WTC11 (cell line): ENCODE measurements at regions not wholly inside any gene's neighbourhood (a gene's known extent, or its start where the extent isn't known, plus 50 kb on each side); places are given as distances from the start of the nearest gene placed in this dataset.

ENCODE experiments used
- ATAC-seq: fragments of 200-7000 bp; cut with Tn5 transposase; 2 replicates; pipeline ENCODE4 v1.10.0; 2021; ENCODE audit warnings: mild to moderate bottlenecking, moderate library complexity
- CTCF ChIA-PET: fragments of 300-600 bp; sonication (Branson Sonifier 250); formaldehyde crosslinking; loops from one replicate; lab custom pipeline; 2021; ENCODE audit warnings: antibody characterized with exemption; lab: Charles Lee
- POLR2A ChIA-PET: fragments of 350-600 bp; sonication (Branson Sonifier 250); formaldehyde crosslinking; loops from one replicate; lab custom pipeline; 2021; ENCODE audit warnings: antibody characterized with exemption; lab: Charles Lee
- DNase-seq: peaks from one replicate; pipeline ENCODE4 v3.0.0; 2021; ENCODE audit warnings: low spot score
- H3K27ac Mint-ChIP-seq: 2 replicates; pipeline ENCODE4 v1.8.0; 2021; ENCODE audit warnings: mixed read lengths
- H3K27me3 Mint-ChIP-seq: 2 replicates; pipeline ENCODE4 v1.8.0; 2021; ENCODE audit warnings: low read depth, mild to moderate bottlenecking, moderate library complexity, mixed read lengths
- H3K36me3 Mint-ChIP-seq: 2 replicates; pipeline ENCODE4 v1.8.0; 2021; ENCODE audit warnings: mixed read lengths
- H3K4me1 Mint-ChIP-seq: 2 replicates; pipeline ENCODE4 v1.8.0; 2022; ENCODE audit warnings: mixed read lengths
- H3K4me3 Mint-ChIP-seq: 2 replicates; pipeline ENCODE4 v1.8.0; 2021; ENCODE audit warnings: mild to moderate bottlenecking, moderate library complexity, mixed read lengths
- H3K9me3 Mint-ChIP-seq: 2 replicates; pipeline ENCODE4 v1.8.0; 2021; ENCODE audit warnings: mixed read lengths
- ATF3 ChIP-seq: sonication (generic); formaldehyde crosslinking; conservative IDR thresholded peaks from 2 replicates; pipeline ENCODE4 v1.8.1; 2022; ENCODE audit warnings: mild to moderate bottlenecking, missing genetic modification reagents
- CREM ChIP-seq: sonication (generic); formaldehyde crosslinking; IDR thresholded peaks from 2 replicates; pipeline ENCODE4 v1.8.1; 2022; ENCODE audit warnings: mild to moderate bottlenecking, missing genetic modification reagents, moderate library complexity
- CTCF ChIP-seq: fragments of 200-600 bp; IDR thresholded peaks from 2 replicates; pipeline ENCODE4 v1.8.0; 2022; ENCODE audit warnings: antibody characterized with exemption
- E2F4 ChIP-seq: sonication (generic); formaldehyde crosslinking; IDR thresholded peaks from 2 replicates; pipeline ENCODE4 v1.8.1; 2022; ENCODE audit warnings: low read depth, mild to moderate bottlenecking, moderate library complexity, missing genetic modification reagents, borderline replicate concordance
- ETV6 ChIP-seq: sonication (generic); formaldehyde crosslinking; IDR thresholded peaks from 2 replicates; pipeline ENCODE4 v1.8.1; 2022; ENCODE audit warnings: mild to moderate bottlenecking, missing genetic modification reagents
- FOXP4 ChIP-seq: sonication (generic); formaldehyde crosslinking; IDR thresholded peaks from 2 replicates; pipeline ENCODE4 v1.8.0; 2022; ENCODE audit warnings: mild to moderate bottlenecking, missing genetic modification reagents
- HMGXB4 ChIP-seq: sonication (generic); formaldehyde crosslinking; IDR thresholded peaks from 2 replicates; pipeline ENCODE4 v1.8.1; 2023; ENCODE audit warnings: mild to moderate bottlenecking, moderate library complexity, missing genetic modification reagents
- IRF2 ChIP-seq: sonication (generic); formaldehyde crosslinking; IDR thresholded peaks from 2 replicates; pipeline ENCODE4 v1.8.0; 2022; ENCODE audit warnings: low read depth, missing genetic modification reagents, borderline replicate concordance
- MXD4 ChIP-seq: fragments of 250-450 bp; sonication (Bioruptor Pico); IDR thresholded peaks from 2 replicates; pipeline ENCODE4 v1.8.0; 2021; ENCODE audit warnings: mild to moderate bottlenecking, moderate library complexity, borderline replicate concordance
- PRRX2 ChIP-seq: fragments of 250-450 bp; sonication (Bioruptor Pico); IDR thresholded peaks from 2 replicates; pipeline ENCODE4 v1.8.0; 2021; ENCODE audit warnings: mild to moderate bottlenecking
- SP1 ChIP-seq: sonication (generic); formaldehyde crosslinking; conservative IDR thresholded peaks from 2 replicates; pipeline ENCODE4 v1.8.1; 2022; ENCODE audit warnings: missing genetic modification reagents
- ZBTB43 ChIP-seq: sonication (generic); formaldehyde crosslinking; IDR thresholded peaks from 2 replicates; pipeline ENCODE4 v1.8.1; 2023; ENCODE audit warnings: mild to moderate bottlenecking, missing genetic modification reagents
- ZMAT4 ChIP-seq: fragments of 250-450 bp; sonication (Bioruptor Pico); IDR thresholded peaks from 2 replicates; pipeline ENCODE4 v1.9.0; 2021; ENCODE audit warnings: mild to moderate bottlenecking
- ZNF317 ChIP-seq: sonication (generic); formaldehyde crosslinking; IDR thresholded peaks from 2 replicates; pipeline ENCODE4 v1.8.1; 2023; ENCODE audit warnings: low read depth, mild to moderate bottlenecking, moderate library complexity, missing genetic modification reagents, borderline replicate concordance
- ZNF671 ChIP-seq: fragments of 250-450 bp; sonication (Bioruptor Pico); IDR thresholded peaks from 2 replicates; pipeline ENCODE4 v1.8.0; 2021; ENCODE audit warnings: mild to moderate bottlenecking

- TF ChIP-seq FOXP4, result no peak
- no peak for TF ChIP-seq CTCF
- TF ChIP-seq SP1 (CRISPR knock-in tag), result no peak
- no peak for TF ChIP-seq HMGXB4 (CRISPR knock-in tag)
- TF ChIP-seq MXD4 (CRISPR knock-in tag), result no peak
- TF ChIP-seq, all 79 proteins: peak for 0
These were observed 151.3 kb upstream of the NEGR1 start (continued) for GRCh38 chr1:72433591-72433990.

- ATAC-seq, result no peak; the same call in 1 of the 2 replicates
- Mint-ChIP-seq H3K27ac (no peak overlapping the region), H3K36me3 (no peaks in the 10 kb centered on the region), H3K4me1 (peaks cover 5% of the 10 kb centered on the region), H3K27me3 (no peaks in the 10 kb centered on the region)
- CTCF ChIA-PET, result no interaction called here
- DNase-seq, result no peak
- no peak for TF ChIP-seq ATF3 (CRISPR knock-in tag)
- no peak for TF ChIP-seq E2F4 (CRISPR knock-in tag)
- no peak for TF ChIP-seq ZNF671 (CRISPR knock-in tag)
- no peak for TF ChIP-seq ZMAT4 (CRISPR knock-in tag)
- TF ChIP-seq IRF2, result no peak
- no peak for TF ChIP-seq ZBTB43
- TF ChIP-seq ZNF317 (CRISPR knock-in tag), result no peak
- no peak for TF ChIP-seq CREM
- no peak for TF ChIP-seq ETV6 (CRISPR knock-in tag)
- no peak for TF ChIP-seq PRRX2 (CRISPR knock-in tag)
- TF ChIP-seq, all 79 proteins: peak for 0
- Mint-ChIP-seq H3K4me3 (no peak overlapping the region), H3K9me3 (peaks cover 5% of the 10 kb centered on the region; the same call in 1 of the 2 replicates)
- POLR2A ChIA-PET, result no interaction called here
These were observed 150.4 kb upstream of the NEGR1 start for GRCh38 chr1:72432645-72433267.
